HG02759 (cell line): ENCODE measurements at regions not wholly inside any gene's neighbourhood (a gene's known extent, or its start where the extent isn't known, plus 50 kb on each side); places are given as distances from the start of the nearest gene placed in this dataset.
"Not testable (repeated sequence)": the region's sequence is repeated elsewhere in the genome, so short reads cannot be mapped to it uniquely, and the experiment has no call there.

Experiments
- ATAC-seq: cut with Tn5 transposase; IDR thresholded peaks from one replicate; pipeline ENCODE4 v1.9.1; 2021; ENCODE audit warnings: mild to moderate bottlenecking, moderate library complexity; ENCODE audit not compliant: unreplicated experiment

DNA sequence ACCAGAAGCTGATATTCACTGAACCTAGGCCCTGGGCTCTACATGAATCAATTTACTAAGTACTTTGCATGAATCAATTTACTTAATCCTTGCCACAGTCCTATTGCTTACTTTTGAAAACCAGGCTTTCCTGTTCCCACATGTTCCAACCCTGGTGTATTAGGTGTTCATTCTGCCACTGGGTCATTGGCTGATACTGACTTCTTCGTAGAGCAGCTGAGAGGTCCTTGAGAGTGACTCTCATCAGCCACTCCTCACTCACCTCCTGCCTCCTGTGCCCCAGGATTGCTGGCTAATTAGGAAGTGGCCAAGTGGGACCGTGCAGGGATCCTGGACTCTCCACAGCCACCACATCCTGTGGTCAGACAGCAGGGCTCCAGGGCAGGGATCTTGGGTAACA is 109.5 kb upstream of the CXorf66 start:
- ATAC-seq = not testable (repeated sequence)

DNA sequence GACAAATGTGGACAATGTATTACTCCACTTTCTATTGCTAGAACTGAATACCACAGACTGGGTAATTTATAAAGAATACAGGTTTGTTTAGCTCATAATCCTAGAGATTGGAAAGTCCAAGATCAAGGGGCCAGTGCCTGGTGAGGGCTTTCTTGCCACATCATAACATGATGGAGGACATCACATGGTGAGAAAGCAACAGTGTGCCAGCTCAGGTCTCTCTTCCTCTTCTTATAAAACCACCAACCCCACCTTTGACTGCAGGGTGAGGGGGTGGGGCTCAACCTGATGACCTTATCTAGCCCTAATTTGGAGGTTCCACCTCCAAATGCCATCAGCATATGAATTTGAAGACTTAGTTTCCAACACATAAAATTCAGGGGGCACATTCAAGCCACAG is 105.7 kb upstream of the CXorf66 start:
- ATAC-seq = no peak

DNA sequence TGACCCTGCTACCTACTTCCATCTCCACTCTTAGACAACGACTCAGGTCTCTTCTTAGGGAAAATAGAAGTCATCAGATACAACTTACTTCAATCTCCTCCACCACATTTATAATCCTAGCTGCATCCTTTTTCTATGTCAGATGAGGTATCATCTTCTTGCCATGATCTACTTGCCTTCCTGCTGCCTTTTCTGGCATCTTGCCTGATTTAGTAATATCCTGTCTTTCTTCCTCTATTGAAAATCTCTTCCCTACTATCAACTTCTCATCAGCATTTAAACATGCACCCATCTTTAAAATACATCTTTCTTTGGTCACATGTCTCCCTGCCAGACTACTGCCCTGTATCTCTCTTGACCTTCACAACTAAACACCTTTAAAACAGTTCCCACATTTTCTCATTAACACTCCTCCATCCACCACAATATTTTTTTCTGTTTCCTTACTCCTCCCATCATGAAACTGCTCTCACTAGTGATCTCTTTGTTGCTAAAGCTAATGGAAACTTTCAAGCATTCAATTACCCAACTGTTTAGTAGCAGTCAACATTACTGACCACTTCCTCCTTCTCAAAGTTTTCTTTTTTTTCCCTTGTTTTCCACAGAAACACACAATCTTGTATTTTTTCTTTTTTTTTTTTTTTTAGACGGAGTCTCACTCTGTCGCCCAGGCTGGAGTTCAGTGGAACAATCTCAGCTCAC is 100.8 kb upstream of the CXorf66 start:
- ATAC-seq = no peak

DNA sequence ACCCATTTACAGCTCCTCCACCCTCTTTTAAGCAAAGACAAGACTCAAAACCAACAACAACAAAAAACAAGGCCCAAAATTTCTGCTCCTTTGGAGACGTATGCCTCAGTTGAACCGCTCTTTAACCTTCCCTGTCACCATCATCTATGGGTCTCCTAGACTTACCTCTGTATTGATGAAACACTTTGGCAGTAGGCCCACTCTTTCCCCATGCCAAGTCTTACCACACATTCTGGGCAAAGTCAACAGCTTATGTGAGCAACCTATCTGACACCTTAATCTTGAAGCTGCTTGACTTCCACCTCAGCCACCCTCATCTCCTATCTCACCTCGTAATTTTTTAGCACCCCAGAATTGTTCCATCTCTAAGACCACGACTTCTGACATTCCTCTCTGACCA is 99.7 kb upstream of the CXorf66 start:
- no peak for ATAC-seq

DNA sequence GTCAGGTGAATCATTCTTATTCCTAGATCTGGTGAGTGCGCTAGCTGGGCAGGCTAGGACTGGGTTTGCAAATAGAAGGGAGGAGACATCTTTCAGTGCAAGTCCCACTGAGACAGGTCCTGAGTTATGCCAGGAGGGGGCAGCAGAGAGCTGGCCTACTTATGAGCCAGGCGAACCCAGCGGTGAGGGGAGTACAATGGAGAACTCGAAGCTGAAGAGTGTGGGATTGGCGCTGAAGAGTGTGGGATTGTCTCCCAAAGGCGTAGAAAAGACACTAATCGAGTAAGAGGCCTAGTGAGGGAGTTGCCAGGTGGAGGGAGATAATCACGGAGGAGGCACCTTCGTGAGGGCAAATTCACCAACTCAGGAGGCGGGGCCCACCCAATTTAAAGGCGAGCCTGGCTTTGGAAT is 91.7 kb upstream of the CXorf66 start:
- peak; percentile 97 for ATAC-seq

DNA sequence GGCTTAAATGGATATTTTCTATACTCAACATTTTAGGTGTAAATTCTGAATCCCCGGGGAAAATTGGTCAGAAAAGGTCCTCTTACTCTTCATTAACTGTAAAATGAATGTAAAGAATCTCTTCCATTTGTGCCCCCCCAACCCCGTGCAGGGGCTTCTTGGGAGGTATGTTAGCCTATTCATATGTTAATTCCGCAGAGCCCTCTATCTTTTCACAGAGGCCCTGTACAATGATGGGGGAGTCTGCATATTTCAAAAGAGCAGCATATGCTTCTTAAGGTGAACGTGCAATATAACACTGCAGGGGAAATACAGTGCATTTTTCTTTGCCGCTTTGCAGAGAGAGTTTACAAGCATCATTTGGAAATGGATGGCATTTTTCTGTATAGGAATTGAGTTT is 88.5 kb upstream of the CXorf66 start:
- no peak for ATAC-seq

DNA sequence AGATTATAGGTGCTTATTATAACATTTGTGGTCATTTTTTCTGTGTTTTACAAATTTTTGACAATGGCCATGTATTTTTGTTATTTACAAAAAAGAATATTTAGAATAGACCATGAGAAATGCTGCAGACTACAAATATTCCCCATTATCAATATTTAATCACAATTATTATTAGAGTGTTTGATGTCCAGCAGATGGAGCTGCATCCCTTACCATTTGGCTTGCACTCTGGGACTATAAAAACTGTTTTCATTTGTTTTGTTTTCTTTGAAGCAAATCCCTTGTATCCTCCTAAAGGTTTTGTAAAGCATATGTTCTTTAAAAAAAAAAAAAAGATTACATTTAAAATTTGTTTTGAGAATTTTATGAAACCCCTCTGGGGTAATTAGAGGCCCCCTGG is 85.6 kb upstream of the CXorf66 start:
- no peak for ATAC-seq

DNA sequence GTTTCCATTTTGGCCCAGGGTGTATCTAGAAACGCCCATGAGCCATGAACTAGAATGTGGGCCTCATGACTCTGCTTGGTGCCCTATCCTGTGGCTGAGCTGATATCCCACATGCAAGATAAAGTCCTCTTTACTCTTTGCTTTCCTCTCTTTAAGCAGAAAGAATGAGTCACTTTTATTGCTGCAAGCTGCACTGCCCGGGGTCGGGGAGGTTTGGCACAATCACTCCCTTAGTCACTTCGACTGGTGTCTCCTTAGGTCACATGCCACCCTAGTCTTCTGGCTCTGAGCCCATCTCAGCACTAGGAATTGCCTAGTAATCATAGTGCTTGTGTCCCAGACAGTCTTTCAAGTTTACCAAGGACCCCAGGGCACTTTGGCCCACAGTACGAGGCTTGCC is 75.1 kb upstream of the CXorf66 start:
- ATAC-seq = no peak

DNA sequence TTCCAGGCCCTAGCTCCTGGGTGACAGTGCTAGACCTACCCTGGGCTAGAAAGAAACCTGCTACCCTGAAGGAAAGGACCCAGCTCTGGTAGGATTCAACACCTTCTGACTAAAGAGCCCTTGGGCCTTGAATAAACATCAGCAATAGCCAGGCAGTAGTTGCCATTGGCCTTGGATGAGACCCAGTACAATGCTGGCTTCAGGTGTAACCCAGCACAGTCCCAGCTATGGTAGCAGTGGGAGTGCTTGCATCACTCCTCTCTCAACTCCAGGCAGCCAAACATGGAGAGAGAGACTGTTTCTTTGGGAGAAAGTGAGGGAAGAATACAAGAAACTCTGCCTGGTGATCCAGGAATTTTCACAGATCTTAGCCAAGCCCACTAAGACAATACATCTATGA is 73.5 kb upstream of the CXorf66 start:
- no peak for ATAC-seq

DNA sequence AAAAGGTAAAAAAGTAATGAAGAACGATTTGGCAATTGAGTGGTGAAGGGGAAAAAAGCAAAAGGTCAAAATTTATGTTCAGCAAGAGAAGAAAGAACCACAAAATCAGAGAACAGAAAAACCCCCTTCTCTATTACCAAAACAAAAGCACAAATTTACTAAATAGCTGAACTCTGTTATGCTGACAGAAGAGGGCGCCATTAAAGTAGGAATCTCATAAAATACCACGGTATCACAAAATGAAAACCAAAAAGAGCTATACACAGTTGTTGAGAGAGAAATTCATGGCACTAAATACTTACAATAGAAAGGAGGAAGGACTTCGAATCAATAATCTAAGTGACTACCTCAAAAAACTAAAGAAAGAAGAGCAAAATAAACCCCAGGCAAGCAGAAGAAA is 69.6 kb upstream of the CXorf66 start:
- ATAC-seq = no peak

DNA sequence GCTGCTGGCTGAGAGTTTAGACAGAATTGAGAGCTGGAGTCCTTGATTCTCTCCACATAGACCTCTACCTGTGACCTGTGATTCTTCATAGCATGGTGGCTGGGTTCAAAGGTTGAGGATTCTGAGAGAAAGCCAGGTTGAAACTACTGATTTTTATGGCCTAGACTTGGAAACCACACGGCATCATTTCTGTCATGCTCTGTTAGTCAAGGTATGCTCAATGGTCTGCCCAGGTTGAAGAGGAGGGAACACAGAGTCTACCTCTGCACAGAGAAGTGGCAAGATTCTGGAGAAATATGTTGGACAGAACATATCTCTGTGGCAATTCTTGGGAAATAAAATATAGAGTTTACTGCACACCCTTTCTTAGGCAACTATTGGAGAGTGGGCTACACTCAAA is 57.2 kb upstream of the CXorf66 start:
- ATAC-seq = no peak

DNA sequence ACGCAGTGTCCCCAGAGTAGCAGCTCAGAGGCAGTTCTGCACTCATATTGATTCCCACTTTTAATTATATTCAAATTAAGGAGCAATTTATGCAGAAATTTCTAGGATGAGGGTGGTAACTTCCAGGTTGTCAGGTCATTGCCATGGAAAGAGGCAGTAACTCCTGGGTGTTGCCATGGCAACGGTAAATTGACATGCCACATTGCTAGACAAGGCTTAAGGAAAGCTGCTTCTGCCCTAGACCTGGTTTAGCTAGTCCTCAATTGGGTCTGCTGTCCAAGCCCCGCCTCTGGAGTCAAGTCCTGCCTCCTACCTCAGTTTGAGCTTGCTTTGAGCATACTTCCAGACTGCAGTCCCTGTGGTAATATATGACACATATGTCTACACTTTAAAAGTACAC is 53.8 kb upstream of the CXorf66 start:
- not testable (repeated sequence) for ATAC-seq
